MG63 (cell line): ENCODE measurements at regions not wholly inside any gene's neighbourhood (a gene's known extent, or its start where the extent isn't known, plus 50 kb on each side); places are given as distances from the start of the nearest gene placed in this dataset.

Source experiments
- DNase-seq: peaks from one replicate; pipeline ENCODE4 v3.0.0-alpha.2; 2020
- H3K27me3 ChIP-seq: fragments of 250-450 bp; sonication (Bioruptor Pico); 2 replicates; pipeline ENCODE4 v1.5.1; 2020; ENCODE audit warnings: mild to moderate bottlenecking, moderate library complexity
- H3K36me3 ChIP-seq: fragments of 250-450 bp; sonication (Bioruptor Pico); 2 replicates; pipeline ENCODE4 v1.5.1; 2020; ENCODE audit warnings: mild to moderate bottlenecking, moderate library complexity
- H3K4me3 ChIP-seq: fragments of 250-450 bp; sonication (Bioruptor Pico); 2 replicates; pipeline ENCODE4 v1.5.1; 2020; ENCODE audit warnings: mild to moderate bottlenecking, moderate library complexity
- H3K9me3 ChIP-seq: fragments of 250-450 bp; sonication (Bioruptor Pico); 2 replicates; pipeline ENCODE4 v1.5.1; 2020; ENCODE audit warnings: mild to moderate bottlenecking, moderate library complexity

DNA sequence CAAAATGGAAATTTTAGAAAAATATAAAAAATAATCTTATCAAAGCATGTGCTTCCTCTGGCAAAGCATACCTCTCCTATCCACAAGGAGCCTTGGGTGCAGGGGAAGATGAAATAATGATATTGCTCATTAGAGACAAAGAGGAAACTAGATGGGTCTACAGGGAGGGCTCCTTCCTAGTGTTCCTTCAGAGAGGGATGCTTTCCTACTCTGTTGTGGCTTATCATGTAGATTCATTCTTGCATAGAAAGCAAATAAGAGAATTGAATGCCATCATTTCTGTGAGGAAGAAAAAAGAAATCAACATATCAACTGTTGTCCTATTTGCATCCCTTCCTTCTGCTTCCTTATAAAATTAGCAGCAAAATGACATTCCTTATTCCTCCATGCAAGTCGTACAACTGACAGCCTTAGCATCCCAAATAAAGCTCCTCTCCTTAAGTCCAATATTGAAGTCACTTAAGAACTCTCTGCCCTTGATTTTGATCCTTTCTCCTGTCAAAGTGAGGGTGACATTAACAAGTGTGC lies 543.9 kb upstream of the PLXNA2 start:
- Histone ChIP-seq H3K27me3 (no peaks in the 10 kb centered on the region), H3K9me3 (no peaks in the 10 kb centered on the region), H3K36me3 (no peaks in the 10 kb centered on the region), H3K4me3 (no peak overlapping the region)
- no peak for DNase-seq

DNA sequence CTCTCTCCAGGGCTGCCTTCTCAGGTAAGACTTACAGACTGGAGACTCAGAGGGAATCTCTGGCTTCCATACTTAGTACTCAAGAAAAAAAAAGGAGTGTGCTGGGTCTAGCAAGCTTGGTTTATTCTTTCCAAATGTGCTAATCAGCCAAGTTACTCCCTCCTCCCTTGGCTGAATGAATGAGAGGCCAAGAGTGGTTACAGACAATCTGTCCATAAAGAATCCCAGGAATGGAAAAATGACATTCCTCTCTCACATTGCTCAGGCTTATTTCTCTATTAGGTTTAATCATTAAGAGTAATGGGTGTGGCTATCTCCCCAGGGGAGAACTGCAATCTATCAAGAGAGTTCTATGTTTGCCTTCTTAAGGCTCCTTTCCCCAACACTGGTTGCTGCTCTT lies 547.3 kb upstream of the PLXNA2 start:
- no peak for DNase-seq
- H3K9me3 ChIP-seq = no peaks in the 10 kb centered on the region
- no peaks in the 10 kb centered on the region for H3K27me3 ChIP-seq
- no peak overlapping the region for H3K4me3 ChIP-seq
- no peaks in the 10 kb centered on the region for H3K36me3 ChIP-seq

DNA sequence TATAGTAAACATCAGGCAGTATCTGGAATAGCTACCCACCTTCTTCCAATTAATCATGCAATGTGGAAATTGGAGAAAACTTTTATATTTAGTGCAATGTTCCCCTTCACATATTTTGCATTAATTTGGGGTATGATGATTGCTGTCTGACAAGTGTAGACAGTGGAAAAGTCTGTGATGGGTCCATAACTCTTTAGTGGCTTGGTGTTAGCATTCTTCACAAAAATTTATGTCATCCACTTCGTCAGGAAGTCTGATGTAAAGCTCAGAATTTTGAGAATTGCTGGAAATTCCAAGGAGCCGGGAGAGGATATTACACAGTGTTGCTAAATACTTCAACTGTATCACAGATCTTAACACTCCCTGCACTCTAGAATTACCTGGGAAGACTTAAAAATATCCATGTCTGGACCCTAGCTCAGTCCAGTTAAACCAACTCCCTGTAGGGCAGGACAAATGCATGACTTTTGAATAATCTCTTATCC lies 549.7 kb upstream of the PLXNA2 start:
- no peaks in the 10 kb centered on the region for H3K27me3 ChIP-seq
- no peak overlapping the region for H3K4me3 ChIP-seq
- H3K36me3 ChIP-seq = no peaks in the 10 kb centered on the region
- H3K9me3 ChIP-seq = no peaks in the 10 kb centered on the region
- no peak for DNase-seq

DNA sequence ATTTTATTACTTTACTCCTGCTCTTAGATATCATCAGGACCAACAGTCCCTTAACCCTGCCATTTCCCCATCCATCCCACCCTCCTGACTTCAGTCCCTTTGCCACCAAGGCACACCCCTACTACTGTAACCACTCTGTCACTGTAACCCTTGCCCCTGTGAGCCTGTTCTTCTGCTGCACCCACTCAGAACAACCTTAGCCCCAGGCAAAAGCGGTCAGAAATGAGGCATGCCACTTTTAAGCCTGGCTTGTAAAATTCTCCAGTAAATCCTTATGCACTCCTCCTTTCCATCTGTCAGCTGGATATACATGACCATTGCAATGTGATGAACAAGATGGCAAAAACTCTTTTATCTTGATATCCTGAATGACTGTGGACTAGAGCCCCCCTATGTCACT lies 555.0 kb upstream of the PLXNA2 start:
- Histone ChIP-seq H3K4me3 (no peak overlapping the region), H3K27me3 (peaks cover 2% of the 10 kb centered on the region; the same call in 1 of the 2 replicates), H3K36me3 (no peaks in the 10 kb centered on the region), H3K9me3 (no peaks in the 10 kb centered on the region)
- DNase-seq = no peak

DNA sequence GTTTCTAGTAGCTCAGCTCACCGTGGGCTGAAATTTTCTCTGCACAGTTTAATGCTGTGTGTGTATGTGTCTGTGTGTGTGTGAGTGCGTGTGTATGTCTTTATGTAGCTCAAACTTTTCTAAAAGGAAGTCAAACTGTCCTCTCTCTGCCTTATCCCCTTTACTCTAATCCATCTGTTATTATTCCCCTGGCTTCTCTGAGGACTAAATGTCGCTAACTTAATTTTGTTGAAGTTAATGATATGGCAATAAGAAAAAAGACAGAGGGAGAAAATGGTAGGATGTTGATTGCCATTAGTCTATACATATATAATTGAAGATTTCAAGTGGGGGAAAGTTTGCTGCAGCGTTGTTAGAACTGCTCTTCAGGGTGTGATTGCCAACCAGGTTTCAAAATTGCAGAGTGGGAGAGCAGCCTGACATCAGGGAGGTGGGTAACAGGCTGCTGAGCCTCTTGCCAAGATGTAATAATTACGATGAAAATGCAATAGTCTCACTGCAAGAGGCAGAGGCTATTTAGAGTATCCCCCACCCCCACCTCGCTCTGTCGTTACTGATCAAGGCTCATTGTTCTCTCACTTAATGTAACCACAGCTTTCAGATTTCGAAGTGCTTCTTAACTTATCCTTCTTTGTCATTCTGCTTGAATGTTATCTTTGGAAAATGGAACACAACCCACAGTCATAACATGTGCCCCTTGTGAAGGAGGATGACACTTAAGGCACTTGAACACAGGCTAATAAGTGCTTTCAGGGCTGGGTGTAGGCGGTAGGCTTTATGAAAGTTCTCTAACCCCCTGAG lies 559.0 kb upstream of the PLXNA2 start:
- DNase-seq = no peak
- no peaks in the 10 kb centered on the region for H3K36me3 ChIP-seq
- H3K27me3 ChIP-seq = peaks cover 5% of the 10 kb centered on the region; the same call in 1 of the 2 replicates
- H3K9me3 ChIP-seq = no peaks in the 10 kb centered on the region; the same call in 1 of the 2 replicates
- H3K4me3 ChIP-seq = no peak overlapping the region

DNA sequence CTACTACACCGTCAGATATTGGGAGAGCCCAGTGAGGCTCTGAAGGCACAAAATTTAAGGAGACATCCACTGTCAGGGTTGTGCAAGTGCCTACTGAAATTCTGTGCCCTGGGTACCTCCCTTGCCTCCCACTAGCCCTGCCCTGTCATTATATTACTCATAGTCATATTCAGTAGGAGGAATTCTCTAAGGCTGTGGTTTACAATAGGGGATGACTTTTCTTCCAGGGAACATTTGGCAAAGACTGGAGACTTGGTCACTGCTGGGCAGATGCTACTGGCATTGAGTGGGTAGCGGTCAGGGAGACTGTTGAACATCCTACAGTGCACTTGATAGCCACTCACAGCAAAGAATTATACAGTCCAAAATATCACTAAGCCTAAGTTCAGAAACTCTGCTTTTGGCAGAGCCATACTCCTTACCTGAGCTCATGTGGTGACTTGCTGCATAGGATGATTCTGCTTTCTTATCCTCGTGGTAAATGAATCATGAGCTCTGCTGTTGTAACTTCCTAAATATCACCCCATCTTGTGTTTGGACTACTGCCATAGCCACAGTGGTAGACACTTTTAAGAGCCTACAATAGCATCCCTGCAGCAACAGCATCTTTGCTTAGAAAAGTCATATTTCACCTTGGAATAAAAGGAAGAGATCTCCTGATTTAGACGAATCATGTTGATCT lies 563.4 kb upstream of the PLXNA2 start:
- peaks cover 5% of the 10 kb centered on the region; the same call in 1 of the 2 replicates for H3K27me3 ChIP-seq
- peak; percentile 70 for DNase-seq
- H3K9me3 ChIP-seq = no peaks in the 10 kb centered on the region; the same call in 1 of the 2 replicates
- H3K4me3 ChIP-seq = no peak overlapping the region
- no peaks in the 10 kb centered on the region for H3K36me3 ChIP-seq

DNA sequence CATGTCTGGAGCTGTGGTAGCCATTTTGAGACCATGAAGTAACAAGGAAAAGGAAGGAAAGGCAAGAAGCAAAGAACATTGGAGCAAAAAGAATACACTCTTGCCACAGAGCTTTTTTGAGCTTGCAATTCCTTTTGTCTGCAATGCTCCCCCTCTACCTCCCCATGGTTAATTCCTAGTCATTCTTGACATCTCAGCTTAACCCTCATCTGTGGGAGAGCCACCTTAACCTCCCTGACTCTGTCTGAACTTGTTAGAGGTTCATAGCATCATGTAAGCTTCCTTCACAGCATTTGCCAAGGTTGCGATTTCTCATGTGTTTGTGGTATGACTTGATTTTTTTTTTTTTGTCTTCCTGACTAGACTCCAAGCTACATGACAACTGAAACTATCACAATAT lies 564.1 kb upstream of the PLXNA2 start:
- Histone ChIP-seq H3K9me3 (no peaks in the 10 kb centered on the region; the same call in 1 of the 2 replicates), H3K36me3 (no peaks in the 10 kb centered on the region), H3K4me3 (no peak overlapping the region), H3K27me3 (peaks cover 3% of the 10 kb centered on the region; the same call in 1 of the 2 replicates)
- no peak for DNase-seq

DNA sequence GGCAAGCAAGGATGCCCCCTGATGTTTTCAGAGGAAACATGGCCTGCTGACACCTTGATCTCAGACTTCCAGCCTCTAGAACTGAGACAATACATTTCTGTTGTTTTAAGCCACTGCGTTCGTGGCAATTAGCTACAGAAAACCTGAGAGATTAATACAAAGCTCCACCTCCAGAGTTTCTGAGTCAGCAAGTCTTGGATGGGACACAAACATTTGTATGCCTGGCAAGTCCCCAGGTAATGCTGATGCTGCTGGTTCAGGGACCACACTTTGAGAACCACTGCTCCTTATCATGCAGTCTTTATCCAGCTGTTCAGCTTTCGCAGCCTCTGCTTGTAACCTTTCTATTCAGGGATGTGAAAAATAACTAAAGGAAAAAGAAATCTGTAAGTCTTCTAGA lies 565.7 kb upstream of the PLXNA2 start:
- no peak overlapping the region for H3K4me3 ChIP-seq
- no peaks in the 10 kb centered on the region for H3K36me3 ChIP-seq
- H3K27me3 ChIP-seq = peaks cover 2% of the 10 kb centered on the region; the same call in 1 of the 2 replicates
- DNase-seq = peak; percentile 15
- no peaks in the 10 kb centered on the region; the same call in 1 of the 2 replicates for H3K9me3 ChIP-seq

DNA sequence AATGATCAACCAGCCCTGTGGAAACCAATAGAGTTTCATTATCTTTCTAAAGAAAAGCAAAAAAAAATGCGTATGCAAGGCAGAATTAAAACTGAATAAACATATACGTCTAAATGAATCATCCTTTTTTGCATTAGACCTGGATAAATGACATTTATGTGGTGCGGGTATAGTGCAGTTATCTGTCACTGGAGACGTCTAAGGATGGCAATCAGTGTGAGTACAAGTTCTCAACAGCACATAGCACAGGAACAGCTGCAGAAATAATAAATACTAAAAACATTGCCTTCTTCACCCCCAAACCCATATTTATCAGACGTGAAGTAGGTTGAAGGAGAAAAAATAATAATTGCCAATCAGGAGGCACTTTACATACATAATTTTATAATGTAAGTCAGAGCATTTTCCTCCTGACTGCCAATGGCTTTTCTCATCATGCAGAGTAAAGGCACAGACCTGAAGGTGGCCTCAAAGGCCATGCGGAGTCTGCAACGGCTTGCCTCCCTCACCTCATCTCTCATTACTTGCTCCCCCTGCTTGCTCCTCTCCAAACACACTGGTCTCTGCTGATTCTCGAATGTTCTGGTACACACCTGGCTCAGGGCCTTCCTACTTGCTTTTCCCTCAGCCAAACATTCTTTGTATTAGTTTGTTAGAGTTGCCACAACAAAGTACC lies 574.7 kb upstream of the PLXNA2 start:
- no peak for DNase-seq
- no peaks in the 10 kb centered on the region for H3K9me3 ChIP-seq
- H3K4me3 ChIP-seq = no peak overlapping the region
- H3K36me3 ChIP-seq = no peaks in the 10 kb centered on the region
- H3K27me3 ChIP-seq = 0 out of 2 replicates have a peak, but pooled peaks cover 2% of the 10 kb centered on the region

DNA sequence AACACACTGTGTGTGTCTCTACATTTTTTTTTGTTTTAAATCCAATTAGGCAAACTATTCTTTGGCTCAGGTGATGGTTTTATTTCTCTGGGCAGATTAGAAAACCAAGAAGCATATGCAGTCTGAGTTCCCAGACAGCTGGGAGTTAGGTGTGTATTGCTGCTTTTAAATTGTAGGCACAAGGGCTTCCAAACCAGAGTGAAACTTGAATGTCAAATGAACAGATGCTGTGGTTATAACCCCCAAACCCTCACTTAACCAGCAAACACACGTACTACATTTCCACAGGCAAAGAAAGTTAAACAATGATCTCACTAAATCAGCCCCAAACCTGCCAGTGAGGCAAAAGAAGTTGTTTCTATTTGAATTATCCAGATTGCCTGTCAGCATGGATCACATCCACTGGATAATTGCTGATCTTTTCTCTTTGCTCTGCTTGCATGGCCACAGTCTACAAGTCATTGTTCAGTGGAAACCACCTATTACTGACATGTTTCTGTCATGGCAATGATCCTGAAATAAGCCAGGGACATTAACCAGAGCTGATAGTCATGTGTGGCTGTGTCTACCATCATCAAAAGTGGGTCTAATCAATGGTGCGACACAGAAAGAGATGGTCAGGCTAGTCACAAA lies 576.5 kb upstream of the PLXNA2 start:
- no peak for DNase-seq
- Histone ChIP-seq H3K27me3 (0 out of 2 replicates have a peak, but pooled peaks cover 2% of the 10 kb centered on the region), H3K4me3 (no peak overlapping the region), H3K36me3 (no peaks in the 10 kb centered on the region), H3K9me3 (no peaks in the 10 kb centered on the region)

DNA sequence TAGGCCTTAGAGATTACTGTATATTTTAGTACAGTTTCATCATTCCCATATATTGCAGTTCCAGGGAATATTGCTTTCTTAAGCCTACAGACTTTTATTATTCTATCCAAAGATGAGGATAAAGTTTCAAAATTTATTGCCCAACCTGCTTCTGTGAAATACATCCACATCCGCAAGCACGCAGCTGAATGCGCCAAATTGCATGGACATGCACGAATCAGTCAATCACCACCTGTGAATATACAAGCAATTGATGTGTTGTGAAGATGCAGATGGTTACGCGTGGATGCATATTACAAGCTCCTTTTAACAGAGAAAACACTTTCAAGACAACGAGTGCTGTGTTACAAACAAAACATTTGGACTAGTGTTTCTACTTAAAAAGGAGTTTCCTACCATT lies 577.8 kb upstream of the PLXNA2 start:
- H3K4me3 ChIP-seq = no peak overlapping the region

DNA sequence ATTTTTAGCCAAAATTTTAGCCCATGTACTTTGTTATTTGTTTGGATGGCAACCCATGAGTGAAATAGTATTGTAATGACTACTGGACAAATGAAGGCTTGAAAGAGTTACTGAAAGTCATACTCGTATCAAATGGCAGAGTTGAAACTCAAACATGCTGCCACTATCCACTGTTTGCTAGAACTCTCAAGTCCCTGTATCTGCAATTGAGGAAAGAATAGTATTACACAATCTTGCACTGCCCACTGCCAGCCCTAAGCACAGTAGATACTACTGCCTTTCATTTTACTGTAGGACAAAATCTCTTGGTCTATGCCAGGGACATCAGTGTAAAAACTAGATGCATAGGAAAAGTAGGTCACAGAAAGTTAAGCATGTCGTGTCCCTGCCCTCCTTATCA lies 581.1 kb upstream of the PLXNA2 start:
- H3K36me3 ChIP-seq = no peaks in the 10 kb centered on the region
- no peak overlapping the region for H3K4me3 ChIP-seq
- no peak for DNase-seq
- H3K9me3 ChIP-seq = no peaks in the 10 kb centered on the region
- no peaks in the 10 kb centered on the region for H3K27me3 ChIP-seq

More for the DNA sequence above, 577.8 kb upstream of the PLXNA2 start:
- no peak for DNase-seq
- Histone ChIP-seq H3K36me3 (no peaks in the 10 kb centered on the region), H3K9me3 (no peaks in the 10 kb centered on the region), H3K27me3 (0 out of 2 replicates have a peak, but pooled peaks cover 2% of the 10 kb centered on the region)

DNA sequence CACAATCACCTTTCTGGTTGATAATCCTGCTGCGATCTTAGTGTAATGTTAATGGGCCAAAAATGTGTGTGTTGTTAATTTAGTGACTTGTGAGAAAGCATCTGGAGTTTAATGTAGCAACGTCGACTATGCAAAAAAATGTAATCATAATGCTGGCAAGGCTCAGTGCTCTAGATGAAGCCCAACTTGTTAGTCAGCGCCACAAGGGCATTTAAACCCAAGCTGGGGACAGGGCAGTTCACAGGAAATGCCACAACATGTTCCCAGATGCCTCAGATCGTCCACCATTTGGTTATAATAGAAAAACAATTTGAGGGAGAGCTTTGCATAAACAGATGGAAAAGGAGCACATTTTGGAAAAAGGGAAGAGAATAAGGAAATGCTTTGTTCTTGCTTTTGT lies 585.4 kb upstream of the PLXNA2 start:
- no peaks in the 10 kb centered on the region for H3K9me3 ChIP-seq
- H3K36me3 ChIP-seq = no peaks in the 10 kb centered on the region
- DNase-seq = no peak
- H3K4me3 ChIP-seq = no peak overlapping the region
- no peaks in the 10 kb centered on the region for H3K27me3 ChIP-seq

DNA sequence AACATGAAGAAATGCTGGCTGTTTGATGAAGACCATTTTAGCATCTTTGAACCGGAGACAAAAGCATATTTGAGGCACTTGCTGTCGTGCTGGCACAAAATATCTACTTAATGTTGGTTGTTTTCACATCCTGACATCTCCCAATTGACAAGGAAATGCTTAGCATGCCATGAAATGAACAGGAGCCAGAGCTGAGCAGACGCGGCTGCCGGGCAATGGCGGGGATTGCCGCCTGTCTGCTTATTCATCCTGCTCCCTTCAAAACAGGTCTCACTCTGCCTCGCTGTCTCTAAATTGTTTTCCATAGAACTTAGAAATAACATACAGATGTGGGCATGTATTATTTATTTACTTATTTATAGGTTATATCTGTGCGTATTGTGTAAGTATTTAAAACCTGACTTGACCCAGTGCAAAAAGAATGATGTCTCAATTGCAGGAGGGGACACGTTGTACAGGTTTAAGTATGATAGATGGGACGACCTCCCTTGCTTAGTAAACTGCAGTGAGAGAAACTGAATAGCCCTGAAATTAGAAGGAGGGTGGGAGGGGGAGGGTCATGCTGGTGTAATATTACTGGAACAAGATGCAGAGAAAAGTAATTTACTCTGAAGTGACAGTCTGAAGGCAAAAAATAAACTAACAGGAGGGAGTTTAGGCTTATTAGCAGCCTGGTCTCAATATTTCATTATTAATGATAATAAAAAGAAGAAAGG lies 590.4 kb upstream of the PLXNA2 start:
- Histone ChIP-seq H3K27me3 (no peaks in the 10 kb centered on the region), H3K4me3 (no peak overlapping the region), H3K9me3 (no peaks in the 10 kb centered on the region), H3K36me3 (no peaks in the 10 kb centered on the region)
- DNase-seq = no peak

DNA sequence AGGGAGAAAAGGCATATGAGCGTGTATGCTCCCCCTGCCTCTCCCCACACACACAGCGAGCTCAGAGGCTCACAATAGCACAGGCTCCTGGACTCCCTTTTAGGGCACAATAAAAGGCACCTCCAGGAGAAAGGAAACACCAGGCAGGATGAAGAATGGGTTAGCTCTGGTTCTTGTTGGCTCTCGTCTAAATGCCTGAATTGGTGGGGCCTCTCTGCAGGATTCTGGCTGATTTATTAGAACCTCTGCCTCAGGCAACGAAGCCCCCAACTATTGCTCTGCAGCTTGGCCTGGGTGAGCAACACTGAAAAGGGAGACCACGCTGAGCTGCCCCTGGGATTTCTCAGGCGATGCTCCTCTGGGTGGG lies 590.9 kb upstream of the PLXNA2 start:
- no peak for DNase-seq
- Histone ChIP-seq H3K4me3 (no peak overlapping the region), H3K27me3 (no peaks in the 10 kb centered on the region), H3K36me3 (no peaks in the 10 kb centered on the region), H3K9me3 (no peaks in the 10 kb centered on the region)

DNA sequence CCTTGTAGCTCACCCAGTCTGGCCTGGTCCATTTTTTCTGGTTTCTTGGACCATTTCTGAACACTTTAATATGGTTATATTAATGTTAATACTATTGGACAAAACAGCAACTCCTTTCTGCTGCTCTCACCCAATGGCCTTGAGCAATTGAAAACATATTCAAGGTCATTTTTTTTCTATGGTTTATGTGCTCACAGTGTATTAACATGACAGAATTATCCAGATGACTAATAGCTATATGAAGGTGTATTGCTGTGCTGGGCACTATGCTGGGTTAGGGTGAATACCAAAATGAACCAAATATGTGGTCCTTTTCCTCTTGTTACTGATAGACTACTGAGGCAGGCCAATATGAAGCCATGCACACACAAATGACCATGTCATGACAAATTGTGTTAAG lies 591.6 kb upstream of the PLXNA2 start:
- H3K9me3 ChIP-seq = no peaks in the 10 kb centered on the region
- no peak overlapping the region for H3K4me3 ChIP-seq
- no peaks in the 10 kb centered on the region for H3K27me3 ChIP-seq
- DNase-seq = no peak
- H3K36me3 ChIP-seq = no peaks in the 10 kb centered on the region
